ENCODE measurements at regions not wholly inside any gene's neighbourhood (a gene's known extent, or its start where the extent isn't known, plus 50 kb on each side); places are given as distances from the start of the nearest gene placed in this dataset.

DNA sequence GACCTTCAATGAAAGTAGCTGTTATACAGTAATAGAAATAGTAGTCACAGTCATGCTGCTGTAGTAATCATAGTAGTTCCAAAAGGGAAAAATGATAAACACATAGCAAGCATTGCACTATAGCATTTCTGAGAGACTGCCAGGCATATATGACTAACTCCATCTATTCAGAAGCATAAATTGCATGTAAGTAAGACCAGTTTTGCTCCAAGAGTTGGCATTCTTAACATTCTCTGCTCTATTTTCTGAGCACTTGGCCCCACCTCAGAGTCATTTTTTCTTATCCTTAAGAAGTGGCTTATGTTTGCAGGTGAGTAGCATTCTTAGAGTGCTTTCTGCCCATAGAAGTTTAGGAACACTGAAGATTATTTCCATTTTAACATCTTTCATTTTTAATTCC lies 490.3 kb upstream of the TECRL start:
- H3K36me3 ChIP-seq (replicated peaks in 1 of 2; ENCODE audit: control insufficient read depth in 1 of 2, insufficient read depth in 2 of 2, low read length in 2 of 2), result no peaks in the 10 kb centered on the region
- H4K20me1 ChIP-seq (ENCODE audit: insufficient read depth, low read length), result no peaks in the 10 kb centered on the region
- FAIRE-seq, result no peak
- H3K4me3 ChIP-seq (replicated peaks in 1 of 3; ENCODE audit: insufficient read depth in 1 of 3, low read depth in 2 of 3, low read length in 3 of 3), result no peak overlapping the region
- no peaks in the 10 kb centered on the region for H3K9me3 ChIP-seq (ENCODE audit: low read length)
- no peaks in the 10 kb centered on the region for H3K4me1 ChIP-seq (ENCODE audit: insufficient read depth, low read length)
- no peak overlapping the region for H2AFZ ChIP-seq (ENCODE audit: low read length)
- no peak overlapping the region for H3K9ac ChIP-seq (ENCODE audit: insufficient read depth, low read depth, low read length)
- no peaks in the 10 kb centered on the region for H3K79me2 ChIP-seq (ENCODE audit: insufficient read depth, low read length)
- H3K27me3 ChIP-seq (ENCODE audit: control insufficient read depth in 1 of 2, insufficient read depth in 2 of 2, low read length in 2 of 2), result no peaks in the 10 kb centered on the region
- intact Hi-C loops (cut with micrococcal nuclease; ENCODE audit: unreplicated experiment) (no loop called here), in situ Hi-C loops (cut with HindIII; ENCODE audit: extremely low pct_ligation_motif_present, low pct_unique_long_range_greater_than_20kb) (no loop called here)
- DNase-seq (ENCODE audit: low spot score), result no peak
- POLR2A ChIA-PET, result no interaction called here
- CTCF ChIA-PET (ENCODE audit: low intra/inter-chr PET ratio, low total read pairs), result no interaction called here
- no peak overlapping the region for H3K4me2 ChIP-seq (ENCODE audit: low read depth, low read length)
- ATAC-seq, result no peak
- BruUV-seq (replicated peaks), result no TSS peak
- TF ChIP-seq, protein P1, sequence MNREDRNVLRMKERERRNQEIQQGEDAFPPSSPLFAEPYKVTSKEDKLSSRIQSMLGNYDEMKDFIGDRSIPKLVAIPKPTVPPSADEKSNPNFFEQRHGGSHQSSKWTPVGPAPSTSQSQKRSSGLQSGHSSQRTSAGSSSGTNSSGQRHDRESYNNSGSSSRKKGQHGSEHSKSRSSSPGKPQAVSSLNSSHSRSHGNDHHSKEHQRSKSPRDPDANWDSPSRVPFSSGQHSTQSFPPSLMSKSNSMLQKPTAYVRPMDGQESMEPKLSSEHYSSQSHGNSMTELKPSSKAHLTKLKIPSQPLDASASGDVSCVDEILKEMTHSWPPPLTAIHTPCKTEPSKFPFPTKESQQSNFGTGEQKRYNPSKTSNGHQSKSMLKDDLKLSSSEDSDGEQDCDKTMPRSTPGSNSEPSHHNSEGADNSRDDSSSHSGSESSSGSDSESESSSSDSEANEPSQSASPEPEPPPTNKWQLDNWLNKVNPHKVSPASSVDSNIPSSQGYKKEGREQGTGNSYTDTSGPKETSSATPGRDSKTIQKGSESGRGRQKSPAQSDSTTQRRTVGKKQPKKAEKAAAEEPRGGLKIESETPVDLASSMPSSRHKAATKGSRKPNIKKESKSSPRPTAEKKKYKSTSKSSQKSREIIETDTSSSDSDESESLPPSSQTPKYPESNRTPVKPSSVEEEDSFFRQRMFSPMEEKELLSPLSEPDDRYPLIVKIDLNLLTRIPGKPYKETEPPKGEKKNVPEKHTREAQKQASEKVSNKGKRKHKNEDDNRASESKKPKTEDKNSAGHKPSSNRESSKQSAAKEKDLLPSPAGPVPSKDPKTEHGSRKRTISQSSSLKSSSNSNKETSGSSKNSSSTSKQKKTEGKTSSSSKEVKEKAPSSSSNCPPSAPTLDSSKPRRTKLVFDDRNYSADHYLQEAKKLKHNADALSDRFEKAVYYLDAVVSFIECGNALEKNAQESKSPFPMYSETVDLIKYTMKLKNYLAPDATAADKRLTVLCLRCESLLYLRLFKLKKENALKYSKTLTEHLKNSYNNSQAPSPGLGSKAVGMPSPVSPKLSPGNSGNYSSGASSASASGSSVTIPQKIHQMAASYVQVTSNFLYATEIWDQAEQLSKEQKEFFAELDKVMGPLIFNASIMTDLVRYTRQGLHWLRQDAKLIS (CRISPR knock-in tag; IDR thresholded peaks at IDR 0.05), result no peak
- no peak for TF ChIP-seq ZNF292 (CRISPR knock-in tag; IDR thresholded peaks at IDR 0.05; ENCODE audit: borderline replicate concordance, low read depth)
- TF ChIP-seq ZNF780A (CRISPR knock-in tag; IDR thresholded peaks at IDR 0.05), result no peak
- TF ChIP-seq, protein P2, sequence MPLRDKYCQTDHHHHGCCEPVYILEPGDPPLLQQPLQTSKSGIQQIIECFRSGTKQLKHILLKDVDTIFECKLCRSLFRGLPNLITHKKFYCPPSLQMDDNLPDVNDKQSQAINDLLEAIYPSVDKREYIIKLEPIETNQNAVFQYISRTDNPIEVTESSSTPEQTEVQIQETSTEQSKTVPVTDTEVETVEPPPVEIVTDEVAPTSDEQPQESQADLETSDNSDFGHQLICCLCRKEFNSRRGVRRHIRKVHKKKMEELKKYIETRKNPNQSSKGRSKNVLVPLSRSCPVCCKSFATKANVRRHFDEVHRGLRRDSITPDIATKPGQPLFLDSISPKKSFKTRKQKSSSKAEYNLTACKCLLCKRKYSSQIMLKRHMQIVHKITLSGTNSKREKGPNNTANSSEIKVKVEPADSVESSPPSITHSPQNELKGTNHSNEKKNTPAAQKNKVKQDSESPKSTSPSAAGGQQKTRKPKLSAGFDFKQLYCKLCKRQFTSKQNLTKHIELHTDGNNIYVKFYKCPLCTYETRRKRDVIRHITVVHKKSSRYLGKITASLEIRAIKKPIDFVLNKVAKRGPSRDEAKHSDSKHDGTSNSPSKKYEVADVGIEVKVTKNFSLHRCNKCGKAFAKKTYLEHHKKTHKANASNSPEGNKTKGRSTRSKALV (CRISPR knock-in tag; IDR thresholded peaks at IDR 0.05), result no peak
- TF ChIP-seq ZBTB3 (CRISPR knock-in tag; IDR thresholded peaks at IDR 0.05; ENCODE audit: borderline replicate concordance, low read depth), result no peak
- TF ChIP-seq ZNF678 (CRISPR knock-in tag; IDR thresholded peaks at IDR 0.05), result no peak
- TF ChIP-seq ZNF703 (CRISPR knock-in tag; IDR thresholded peaks at IDR 0.05; ENCODE audit: borderline replicate concordance), result no peak
- TF ChIP-seq, protein P3, sequence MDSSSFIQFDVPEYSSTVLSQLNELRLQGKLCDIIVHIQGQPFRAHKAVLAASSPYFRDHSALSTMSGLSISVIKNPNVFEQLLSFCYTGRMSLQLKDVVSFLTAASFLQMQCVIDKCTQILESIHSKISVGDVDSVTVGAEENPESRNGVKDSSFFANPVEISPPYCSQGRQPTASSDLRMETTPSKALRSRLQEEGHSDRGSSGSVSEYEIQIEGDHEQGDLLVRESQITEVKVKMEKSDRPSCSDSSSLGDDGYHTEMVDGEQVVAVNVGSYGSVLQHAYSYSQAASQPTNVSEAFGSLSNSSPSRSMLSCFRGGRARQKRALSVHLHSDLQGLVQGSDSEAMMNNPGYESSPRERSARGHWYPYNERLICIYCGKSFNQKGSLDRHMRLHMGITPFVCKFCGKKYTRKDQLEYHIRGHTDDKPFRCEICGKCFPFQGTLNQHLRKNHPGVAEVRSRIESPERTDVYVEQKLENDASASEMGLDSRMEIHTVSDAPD (CRISPR knock-in tag; IDR thresholded peaks at IDR 0.05), result no peak
- TF ChIP-seq GPN1 (CRISPR knock-in tag; IDR thresholded peaks at IDR 0.05; ENCODE audit: borderline replicate concordance), result no peak
- TF ChIP-seq ZNF264 (CRISPR knock-in tag; IDR thresholded peaks at IDR 0.05), result no peak
- no peak for TF ChIP-seq TEAD2 (CRISPR knock-in tag; IDR thresholded peaks at IDR 0.05)
- TF ChIP-seq, protein P4, sequence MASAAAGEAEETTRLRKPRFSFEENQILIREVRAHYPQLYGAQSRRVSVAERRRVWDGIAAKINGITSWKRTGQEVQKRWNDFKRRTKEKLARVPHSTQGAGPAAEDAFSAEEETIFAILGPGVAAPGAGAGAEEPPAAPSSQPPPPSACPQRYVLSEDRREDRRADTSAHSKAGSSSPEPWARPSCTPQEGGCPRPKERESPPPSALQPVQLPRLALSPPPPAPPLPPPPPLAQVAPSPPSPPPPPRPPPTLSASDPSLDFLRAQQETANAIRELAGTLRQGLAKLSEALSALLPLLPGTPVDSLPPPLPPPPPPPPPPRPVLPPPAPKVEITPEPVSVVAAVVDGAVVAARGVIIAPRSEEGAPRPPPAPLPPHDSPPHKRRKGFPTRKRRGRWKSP (CRISPR knock-in tag; IDR thresholded peaks at IDR 0.05), result no peak
- no peak for TF ChIP-seq SOX6 (IDR thresholded peaks at IDR 0.05)
- TF ChIP-seq SOX6 (CRISPR knock-in tag; IDR thresholded peaks at IDR 0.05), result no peak
- TF ChIP-seq CHD2 (IDR thresholded peaks at IDR 0.05; ENCODE audit: low read depth, low read length), result no peak
- TF ChIP-seq ZNF619 (CRISPR knock-in tag; IDR thresholded peaks at IDR 0.05), result no peak
- no peak overlapping the region for H3K27ac ChIP-seq (ENCODE audit: extremely low read length, insufficient read depth, low read length)

Data from HepG2 (cell line).